ENCODE measurements at regions not wholly inside any gene's neighbourhood (a gene's known extent, or its start where the extent isn't known, plus 50 kb on each side); places are given as distances from the start of the nearest gene placed in this dataset.

- ChIA-PET CTCF (no interaction called here), POLR2A (no interaction called here)
- dilution Hi-C loops (cut with MboI; ENCODE audit: extremely low pct_ligation_motif_present, low sequenced_read_pairs) (no loop called here), intact Hi-C loops (cut with micrococcal nuclease) (no loop called here)
- H3K27me3 ChIP-seq (ENCODE audit: control insufficient read depth in 2 of 2, insufficient read depth in 2 of 2, low read length in 2 of 2) = no peaks in the 10 kb centered on the region
- FAIRE-seq (no peak), DNase-seq (ENCODE audit: low read depth, low spot score) (no peak)
- H3K36me3 ChIP-seq (ENCODE audit: control insufficient read depth in 2 of 2, extremely low read depth in 1 of 2, insufficient read depth in 2 of 2, low read length in 2 of 2) = no peaks in the 10 kb centered on the region
- no peak overlapping the region for H2AFZ ChIP-seq (ENCODE audit: low read depth, low read length)
- no peaks in the 10 kb centered on the region for H3K9me1 ChIP-seq (replicated peaks; ENCODE audit: control insufficient read depth, extremely low read depth, insufficient read depth, low read length)
- no peaks in the 10 kb centered on the region for H3K79me2 ChIP-seq (ENCODE audit: control insufficient read depth, insufficient read depth, low read length)
- peaks cover 11% of the 10 kb centered on the region for H3K4me1 ChIP-seq (ENCODE audit: control insufficient read depth, extremely low read depth, insufficient read depth, low read length)
- H3K4me2 ChIP-seq (ENCODE audit: insufficient read depth, low read length) = no peak overlapping the region
- no peaks in the 10 kb centered on the region for H3K9me3 ChIP-seq (replicated peaks; ENCODE audit: control insufficient read depth, insufficient read depth, low read length)
- H4K20me1 ChIP-seq (replicated peaks; ENCODE audit: control insufficient read depth, extremely low read depth, insufficient read depth, low read length) = no peaks in the 10 kb centered on the region
- H3K9ac ChIP-seq (replicated peaks; ENCODE audit: extremely low read depth, insufficient read depth, low read length) = no peak overlapping the region
- H3K4me3 ChIP-seq (replicated peaks in 1 of 3; ENCODE audit: insufficient read depth in 1 of 3, low read depth in 1 of 3, low read length in 3 of 3) = no peak overlapping the region
- BruUV-seq (replicated peaks) = no TSS peak
- no peak for TF ChIP-seq MYC (IDR thresholded peaks at IDR 0.05; ENCODE audit: low read depth, low read length)
- no peak for TF ChIP-seq POLR2AphosphoS5 (IDR thresholded peaks at IDR 0.05; ENCODE audit: insufficient read depth, low read depth, low read length)
- TF ChIP-seq JUN (IDR thresholded peaks at IDR 0.05; ENCODE audit: borderline replicate concordance, insufficient read depth, insufficient read length, low read depth) = no peak
- TF ChIP-seq FOS (IDR thresholded peaks at IDR 0.05; ENCODE audit: borderline replicate concordance, insufficient read depth, low read length) = no peak
- no peak for TF ChIP-seq GATA2 (IDR thresholded peaks at IDR 0.05; ENCODE audit: insufficient read depth, insufficient read length, low read depth, low read length)
- no peak for TF ChIP-seq EZH2 (IDR thresholded peaks at IDR 0.05; ENCODE audit: borderline replicate concordance, low read depth, low read length, severe bottlenecking)
- no peak for TF ChIP-seq MAX (IDR thresholded peaks at IDR 0.05; ENCODE audit: insufficient read depth, insufficient read length)
- no peak for TF ChIP-seq CTCF (IDR thresholded peaks at IDR 0.05; ENCODE audit: extremely low read depth in 1 of 2, insufficient read depth in 1 of 2, low read depth in 1 of 2, low read length in 2 of 2)
- no peak for TF ChIP-seq POLR2A (IDR thresholded peaks at IDR 0.05; ENCODE audit: low read depth, low read length)
- no peak overlapping the region for H3K27ac ChIP-seq (ENCODE audit: insufficient read depth, low read depth, low read length)
These were observed 53.5 kb upstream of the BEGAIN start for GRCh38 chr14:100640471-100641273.
